Bronchial epithelial cell (primary cell): ENCODE measurements at regions not wholly inside any gene's neighbourhood (a gene's known extent, or its start where the extent isn't known, plus 50 kb on each side); places are given as distances from the start of the nearest gene placed in this dataset.

Source experiments
- DNase-seq: peaks from one replicate; pipeline ENCODE4 v3.0.0-alpha.2; 2010; ENCODE audit warnings: low read depth
- FAIRE-seq: peaks from 2 replicates; lab custom pipeline; 2011; peaks lifted over from hg19 to GRCh38; lab: Jason Lieb, UNC
- H3K27me3 ChIP-seq: 2 replicates; pipeline ENCODE4 v1.5.1; 2011; ENCODE audit warnings: low read length; ENCODE audit not compliant: control insufficient read depth, insufficient read depth
- H3K36me3 ChIP-seq: 2 replicates; pipeline ENCODE4 v1.5.1; 2011; ENCODE audit warnings: low read length; ENCODE audit not compliant: control insufficient read depth, insufficient read depth
- H3K4me3 ChIP-seq: 2 replicates; pipeline ENCODE4 v1.5.1; 2011; ENCODE audit warnings: mild to moderate bottlenecking, low read depth, low read length, control low read depth
- TF ChIP-seq, protein P1 (sequence below): IDR thresholded peaks from 2 replicates; pipeline ENCODE4 v1.5.1; 2011; ENCODE audit warnings: mild to moderate bottlenecking, moderate library complexity, low read length, control low read depth, inconsistent platforms; ENCODE audit not compliant: insufficient read depth, severe bottlenecking

DNA sequence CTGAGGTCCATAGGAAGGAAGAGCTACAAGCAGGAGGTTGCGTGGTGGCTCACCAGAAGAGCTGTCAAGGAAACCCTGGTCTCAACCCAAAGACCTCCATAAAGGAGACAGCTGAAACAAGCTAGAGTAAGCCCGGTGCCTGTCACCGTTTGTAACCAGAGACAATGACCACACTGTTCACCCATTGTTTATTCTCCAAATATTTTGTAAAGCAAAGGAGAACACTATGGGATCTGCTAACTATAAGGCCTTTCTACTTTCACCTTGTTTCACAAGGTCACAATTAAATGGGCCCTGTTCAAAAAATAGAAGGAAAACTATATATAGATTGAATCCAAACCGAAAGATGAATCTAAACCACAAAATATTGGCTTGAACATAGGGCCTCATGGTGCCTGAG is 128.9 kb upstream of the TPRG1 start:
- FAIRE-seq (no peak), DNase-seq (no peak)
- Histone ChIP-seq H3K4me3 (no peak overlapping the region), H3K27me3 (peaks cover 1% of the 10 kb centered on the region), H3K36me3 (no peaks in the 10 kb centered on the region)
- TF ChIP-seq, protein P1, sequence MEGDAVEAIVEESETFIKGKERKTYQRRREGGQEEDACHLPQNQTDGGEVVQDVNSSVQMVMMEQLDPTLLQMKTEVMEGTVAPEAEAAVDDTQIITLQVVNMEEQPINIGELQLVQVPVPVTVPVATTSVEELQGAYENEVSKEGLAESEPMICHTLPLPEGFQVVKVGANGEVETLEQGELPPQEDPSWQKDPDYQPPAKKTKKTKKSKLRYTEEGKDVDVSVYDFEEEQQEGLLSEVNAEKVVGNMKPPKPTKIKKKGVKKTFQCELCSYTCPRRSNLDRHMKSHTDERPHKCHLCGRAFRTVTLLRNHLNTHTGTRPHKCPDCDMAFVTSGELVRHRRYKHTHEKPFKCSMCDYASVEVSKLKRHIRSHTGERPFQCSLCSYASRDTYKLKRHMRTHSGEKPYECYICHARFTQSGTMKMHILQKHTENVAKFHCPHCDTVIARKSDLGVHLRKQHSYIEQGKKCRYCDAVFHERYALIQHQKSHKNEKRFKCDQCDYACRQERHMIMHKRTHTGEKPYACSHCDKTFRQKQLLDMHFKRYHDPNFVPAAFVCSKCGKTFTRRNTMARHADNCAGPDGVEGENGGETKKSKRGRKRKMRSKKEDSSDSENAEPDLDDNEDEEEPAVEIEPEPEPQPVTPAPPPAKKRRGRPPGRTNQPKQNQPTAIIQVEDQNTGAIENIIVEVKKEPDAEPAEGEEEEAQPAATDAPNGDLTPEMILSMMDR, result no peak

DNA sequence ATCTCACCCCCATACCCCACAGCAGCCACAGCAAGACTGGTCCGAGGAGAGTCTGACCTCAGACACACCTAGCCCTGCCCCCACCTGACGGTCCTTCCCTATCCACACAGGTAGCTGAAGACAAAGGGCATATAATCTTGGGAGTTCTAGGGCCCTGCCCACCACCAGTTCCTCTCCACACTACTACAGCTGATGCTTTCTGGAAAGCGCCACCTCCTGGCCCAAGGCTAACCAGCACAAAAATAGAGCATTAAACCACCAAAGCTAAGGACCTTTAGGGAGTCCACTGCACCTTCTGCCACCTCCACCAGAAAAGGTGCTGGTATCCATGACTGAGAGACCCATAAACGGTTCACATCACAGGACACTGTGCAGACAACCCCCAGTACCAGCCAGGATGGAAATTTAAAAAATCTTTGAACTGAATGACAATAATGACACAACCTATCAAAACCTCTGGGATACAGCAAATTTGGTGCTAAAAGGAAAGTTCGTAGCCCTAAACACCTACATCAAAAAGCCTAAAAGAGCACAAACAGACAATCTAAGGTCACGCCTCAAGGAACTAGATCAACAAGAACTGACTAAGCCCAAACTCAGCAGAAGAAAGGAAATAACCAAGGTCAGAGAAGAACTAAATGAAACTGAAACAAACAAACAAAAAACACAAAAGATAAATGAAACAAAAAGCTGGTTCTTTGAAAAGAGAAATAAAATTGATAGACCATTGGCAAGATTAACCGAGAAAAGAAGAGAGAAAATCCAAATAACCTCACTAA is 122.1 kb upstream of the TPRG1 start:
- DNase-seq (no peak), FAIRE-seq (no peak)
- Histone ChIP-seq H3K4me3 (no peak overlapping the region), H3K36me3 (no peaks in the 10 kb centered on the region), H3K27me3 (peaks cover 3% of the 10 kb centered on the region)
- TF ChIP-seq, protein P1, result peak; percentile 20

DNA sequence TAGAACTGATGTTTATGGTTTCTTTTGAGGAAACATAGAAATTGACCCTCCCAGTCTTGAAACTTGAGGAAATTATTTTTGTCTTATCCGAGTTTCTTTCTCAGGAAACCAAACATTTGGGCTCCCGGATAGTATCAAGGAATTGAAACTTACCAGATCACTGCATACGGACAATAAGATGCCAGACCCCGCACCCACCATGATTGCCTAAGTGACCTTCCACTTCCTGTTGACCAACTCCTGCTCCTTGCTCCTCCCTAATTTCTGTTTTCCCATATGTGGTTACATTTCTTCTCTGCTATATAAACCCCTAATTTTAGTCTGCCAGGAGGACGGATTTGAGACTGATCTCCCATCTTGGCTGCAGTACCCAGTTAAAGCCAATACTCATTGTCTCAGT is 118.4 kb upstream of the TPRG1 start:
- Histone ChIP-seq H3K4me3 (no peak overlapping the region), H3K27me3 (peaks cover 1% of the 10 kb centered on the region), H3K36me3 (no peaks in the 10 kb centered on the region)
- TF ChIP-seq, protein P1, result no peak
- no peak for DNase-seq
- FAIRE-seq, result no peak

DNA sequence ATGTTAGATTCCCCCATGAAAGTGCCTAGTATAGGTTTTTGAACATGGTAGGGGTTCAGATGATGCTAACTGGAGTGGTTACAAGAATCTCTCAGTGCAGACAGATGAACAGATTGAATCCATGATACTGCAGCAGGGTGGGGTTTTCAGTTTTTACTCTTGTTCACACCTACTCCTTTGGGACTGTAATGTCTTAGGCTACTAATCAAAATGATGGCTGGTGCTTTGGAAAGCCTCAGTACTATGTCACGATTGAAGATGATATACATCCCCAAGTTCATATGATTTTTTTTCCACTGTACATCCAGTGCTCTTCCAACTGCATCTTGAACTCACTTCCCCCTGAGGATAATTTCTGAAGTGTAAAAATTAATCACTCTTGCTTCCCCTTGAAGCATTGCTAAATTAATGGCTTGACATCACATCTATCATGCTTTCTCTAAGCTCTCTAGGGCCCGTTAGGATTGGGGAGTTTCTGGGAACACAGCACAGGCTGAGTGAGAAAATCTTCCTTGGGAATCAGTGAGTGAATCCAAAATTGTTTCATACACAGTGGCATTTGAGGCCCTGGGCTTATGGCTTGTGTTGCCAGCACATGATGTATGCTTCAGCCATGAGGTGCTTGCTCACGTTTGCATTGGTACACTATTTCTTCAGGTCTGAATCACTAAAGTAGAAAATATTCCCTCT is 115.0 kb upstream of the TPRG1 start:
- Histone ChIP-seq H3K4me3 (no peak overlapping the region), H3K36me3 (no peaks in the 10 kb centered on the region), H3K27me3 (peaks cover 3% of the 10 kb centered on the region)
- DNase-seq, result no peak
- TF ChIP-seq, protein P1, result no peak
- FAIRE-seq, result no peak

DNA sequence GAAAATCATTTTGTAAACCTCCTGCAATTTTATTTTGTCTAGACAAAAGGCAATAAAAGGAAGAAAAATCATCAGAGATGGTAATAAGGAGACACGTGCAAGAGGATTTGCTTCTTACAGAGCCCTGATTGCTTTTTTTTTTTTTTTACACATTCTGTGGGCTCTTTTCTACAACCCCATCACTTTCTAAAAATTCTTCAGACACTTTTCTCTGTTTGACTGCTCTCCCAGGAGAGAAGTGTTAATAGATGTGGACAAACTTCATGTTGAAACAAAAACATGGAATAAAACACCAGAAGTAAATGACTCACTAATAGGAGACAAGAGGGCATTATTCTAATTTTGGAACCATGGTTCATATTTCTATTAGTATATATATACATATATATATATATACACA is 114.4 kb upstream of the TPRG1 start:
- no peak for FAIRE-seq
- H3K36me3 ChIP-seq, result no peaks in the 10 kb centered on the region
- peaks cover 3% of the 10 kb centered on the region for H3K27me3 ChIP-seq
- TF ChIP-seq, protein P1, result no peak
- no peak overlapping the region for H3K4me3 ChIP-seq
- no peak for DNase-seq

DNA sequence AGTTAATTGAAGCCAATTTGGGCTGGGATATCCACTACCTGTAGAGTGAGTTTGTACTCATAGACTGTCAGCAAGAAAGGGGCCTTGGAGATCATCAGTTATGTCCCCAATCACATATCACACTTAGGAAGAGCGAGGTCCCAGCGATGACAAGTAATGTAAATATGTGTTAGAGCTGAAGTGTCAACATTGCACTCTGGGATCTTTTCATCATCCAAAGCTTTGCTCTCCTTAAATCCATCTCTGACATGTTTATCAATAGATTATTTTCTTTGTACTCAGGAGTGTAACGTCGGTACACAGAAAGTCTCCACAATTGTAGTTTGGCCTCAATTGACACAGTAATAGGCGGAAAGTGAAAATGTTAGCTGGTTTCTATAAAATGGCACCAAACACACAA is 113.7 kb upstream of the TPRG1 start:
- FAIRE-seq, result no peak
- TF ChIP-seq, protein P1, result no peak

More for the DNA sequence above, 113.7 kb upstream of the TPRG1 start:
- Histone ChIP-seq H3K4me3 (no peak overlapping the region), H3K27me3 (peaks cover 3% of the 10 kb centered on the region), H3K36me3 (no peaks in the 10 kb centered on the region)
- DNase-seq, result no peak
